H9 (cell line): ENCODE measurements at regions not wholly inside any gene's neighbourhood (a gene's known extent, or its start where the extent isn't known, plus 50 kb on each side); places are given as distances from the start of the nearest gene placed in this dataset.
A peak's percentile ranks its signal among the peaks of the same experiment; 100 is the strongest.

Experiments used
- DNase-seq: peaks from one replicate; pipeline ENCODE4 v3.0.0-alpha.2; 2017
- H2AFZ ChIP-seq: one replicate; pipeline ENCODE4 v1.6.1; 2013; ENCODE audit warnings: mild to moderate bottlenecking, low read length, control low read depth, moderate library complexity
- H2AK5ac ChIP-seq: 2 replicates; pipeline ENCODE4 v1.6.1; 2013; ENCODE audit warnings: low read length, control low read depth, mixed read lengths; ENCODE audit not compliant: insufficient read length
- H2BK120ac ChIP-seq: one replicate; pipeline ENCODE4 v1.6.1; 2013; ENCODE audit warnings: low read depth, mild to moderate bottlenecking, low read length, control low read depth, inconsistent platforms; ENCODE audit not compliant: poor library complexity, severe bottlenecking
- H2BK12ac ChIP-seq: 2 replicates; pipeline ENCODE4 v1.6.1; 2013; ENCODE audit warnings: low read length, control low read depth, mixed read lengths, low read depth; ENCODE audit not compliant: insufficient read length
- H2BK15ac ChIP-seq: 2 replicates; pipeline ENCODE4 v1.6.1; 2013; ENCODE audit warnings: low read depth, low read length, control low read depth
- H2BK20ac ChIP-seq: one replicate; pipeline ENCODE4 v1.6.1; 2013; ENCODE audit warnings: low read depth, mild to moderate bottlenecking, low read length, control low read depth, inconsistent platforms; ENCODE audit not compliant: poor library complexity, severe bottlenecking
- H2BK5ac ChIP-seq: 2 replicates; pipeline ENCODE4 v1.6.1; 2013; ENCODE audit warnings: low read length, control low read depth, mixed read lengths; ENCODE audit not compliant: insufficient read length
- H3K14ac ChIP-seq: 2 replicates; pipeline ENCODE4 v1.6.1; 2013; ENCODE audit warnings: low read length, control low read depth; ENCODE audit not compliant: insufficient read depth
- H3K18ac ChIP-seq: 2 replicates; pipeline ENCODE4 v1.6.1; 2013; ENCODE audit warnings: low read depth, mild to moderate bottlenecking, mixed read lengths, low read length, control low read depth; ENCODE audit not compliant: insufficient read length
- H3K23ac ChIP-seq: 2 replicates; pipeline ENCODE4 v1.6.1; 2013; ENCODE audit warnings: low read length, control low read depth, mixed read lengths, low read depth; ENCODE audit not compliant: insufficient read length
- H3K23me2 ChIP-seq: 2 replicates; pipeline ENCODE4 v1.6.1; 2013; ENCODE audit warnings: low read depth, mild to moderate bottlenecking, mixed read lengths, low read length, control low read depth; ENCODE audit not compliant: insufficient read length, poor library complexity, severe bottlenecking
- H3K27ac ChIP-seq: 2 replicates; pipeline ENCODE4 v1.5.1; 2013; ENCODE audit warnings: low read length, control low read depth, mixed read lengths, low read depth; ENCODE audit not compliant: insufficient read length
- H3K27me3 ChIP-seq: 2 replicates; pipeline ENCODE4 v1.6.1; 2013; ENCODE audit warnings: low read length, control low read depth, inconsistent platforms; ENCODE audit not compliant: insufficient read depth
- H3K4ac ChIP-seq: 2 replicates; pipeline ENCODE4 v1.6.1; 2013; ENCODE audit warnings: low read depth, mild to moderate bottlenecking, control low read depth, inconsistent platforms, low read length, moderate library complexity
- H3K4me1 ChIP-seq: 2 replicates; pipeline ENCODE4 v1.6.1; 2013; ENCODE audit warnings: low read length, control low read depth, inconsistent platforms; ENCODE audit not compliant: insufficient read depth
- H3K4me2 ChIP-seq: 2 replicates; pipeline ENCODE4 v1.6.1; 2013; ENCODE audit warnings: low read length, control low read depth, mixed read lengths; ENCODE audit not compliant: insufficient read length, insufficient read depth
- H3K56ac ChIP-seq: 2 replicates; pipeline ENCODE4 v1.6.1; 2013; ENCODE audit warnings: low read depth, mild to moderate bottlenecking, mixed read lengths, low read length, control low read depth; ENCODE audit not compliant: insufficient read length
- H3K79me1 ChIP-seq: 2 replicates; pipeline ENCODE4 v1.6.1; 2013; ENCODE audit warnings: low read depth, mild to moderate bottlenecking, moderate library complexity, low read length, control low read depth, inconsistent platforms; ENCODE audit not compliant: insufficient read depth, poor library complexity, severe bottlenecking
- H3K79me2 ChIP-seq: 2 replicates; pipeline ENCODE4 v1.6.1; 2013; ENCODE audit warnings: low read length, control low read depth, inconsistent platforms; ENCODE audit not compliant: insufficient read depth
- H3K9ac ChIP-seq: 2 replicates; pipeline ENCODE4 v1.6.1; 2013; ENCODE audit warnings: low read length, control low read depth, mixed read lengths; ENCODE audit not compliant: insufficient read length; ENCODE audit errors: extremely low read depth
- H3K9me3 ChIP-seq: one replicate; pipeline ENCODE4 v1.6.1; 2013; ENCODE audit warnings: low read depth, low read length, inconsistent platforms; ENCODE audit not compliant: control insufficient read depth
- H3T11ph ChIP-seq: one replicate; pipeline ENCODE4 v1.6.1; 2013; ENCODE audit warnings: mild to moderate bottlenecking, low read length, control low read depth, inconsistent platforms
- H4K20me1 ChIP-seq: one replicate; pipeline ENCODE4 v1.6.1; 2013; ENCODE audit not compliant: control insufficient read depth, insufficient read length, insufficient read depth
- H4K5ac ChIP-seq: 2 replicates; pipeline ENCODE4 v1.6.1; 2013; ENCODE audit warnings: low read depth, mild to moderate bottlenecking, mixed read lengths, low read length, control low read depth; ENCODE audit not compliant: insufficient read length
- H4K8ac ChIP-seq: replicated peaks from 2 replicates; pipeline ENCODE4 v1.6.1; 2013; ENCODE audit warnings: low read length, control low read depth, mixed read lengths, low read depth; ENCODE audit not compliant: insufficient read length
- H4K91ac ChIP-seq: 2 replicates; pipeline ENCODE4 v1.6.1; 2013; ENCODE audit warnings: low read depth, mild to moderate bottlenecking, moderate library complexity, mixed read lengths, low read length, control low read depth; ENCODE audit not compliant: insufficient read length
- H3K27ac Mint-ChIP-seq, 3 experiments: 2 replicates in 2 of 3; 3 replicates in 1 of 3; pipeline ENCODE4 v1.8.0; 2020 to 2021; ENCODE audit warnings: mixed read lengths in 3 of 3, mild to moderate bottlenecking in 1 of 3, moderate library complexity in 1 of 3
- H3K27me3 Mint-ChIP-seq: 2 replicates; pipeline ENCODE4 v1.8.0; 2021; ENCODE audit warnings: low read depth, mild to moderate bottlenecking, moderate library complexity, mixed read lengths
- H3K36me3 Mint-ChIP-seq, 3 experiments: 2 replicates in 2 of 3; 3 replicates in 1 of 3; pipeline ENCODE4 v1.8.0; 2020 to 2021; ENCODE audit warnings: low read depth in 3 of 3, mixed read lengths in 3 of 3; ENCODE audit not compliant: insufficient read depth in 1 of 3
- H3K4me1 Mint-ChIP-seq, 2 experiments: 2 replicates each; pipeline ENCODE4 v1.8.0; 2020; ENCODE audit warnings: mixed read lengths in 2 of 2
- H3K4me3 Mint-ChIP-seq, 2 experiments: 2 replicates in 1 of 2; 3 replicates in 1 of 2; pipeline ENCODE4 v1.8.0; 2020 to 2021; ENCODE audit warnings: mild to moderate bottlenecking in 2 of 2, mixed read lengths in 2 of 2, moderate library complexity in 1 of 2
- H3K9me3 Mint-ChIP-seq, 2 experiments: 2 replicates in 1 of 2; 3 replicates in 1 of 2; pipeline ENCODE4 v1.8.0; 2020; ENCODE audit warnings: mild to moderate bottlenecking in 2 of 2, mixed read lengths in 2 of 2, moderate library complexity in 1 of 2
- CTCF ChIP-seq: fragments of 200-600 bp; sonication (generic); conservative IDR thresholded peaks from 3 replicates; pipeline ENCODE4 v1.8.0; 2021; ENCODE audit warnings: antibody characterized with exemption, mild to moderate bottlenecking
- WGBS: extraction: QIAGEN DNeasy Blood & Tissue Kit; methylation state at CpG from one replicate; pipeline ENCODE4 v1.1.7; 2013; ENCODE audit warnings: missing lambda C conversion rate, low lambda C conversion rate, mixed read lengths; ENCODE audit not compliant: insufficient read length; ENCODE audit errors: extremely low coverage; 5-methylcytosine and 5-hydroxymethylcytosine counted together

- Histone ChIP-seq H4K91ac (no peak overlapping the region), H3K4me2 (no peak overlapping the region), H2AFZ (no peak overlapping the region)
These were observed 651.2 kb downstream of the SLITRK6 start for GRCh38 chr13:85148009-85148408.

More at GRCh38 chr13:85148009-85148408, 651.2 kb downstream of the SLITRK6 start:
- WGBS: no CpG with 5 or more reads among the region's 4 CpGs
- Histone ChIP-seq H3K9me3 (no peaks in the 10 kb centered on the region), H3K4me1 (no peaks in the 10 kb centered on the region), H3K4ac (no peak overlapping the region), H3K27me3 (no peaks in the 10 kb centered on the region), H3K56ac (no peak overlapping the region), H4K8ac (no peak overlapping the region), H3T11ph (no peak overlapping the region), H3K9ac (no peak overlapping the region), H2BK12ac (no peak overlapping the region), H2BK5ac (no peak overlapping the region), H3K23me2 (no peaks in the 10 kb centered on the region), H4K20me1 (no peaks in the 10 kb centered on the region), H2BK15ac (no peak overlapping the region), H2BK20ac (no peak overlapping the region), H3K79me2 (no peaks in the 10 kb centered on the region), H2BK120ac (no peak overlapping the region), H2AK5ac (no peak overlapping the region), H3K14ac (no peak overlapping the region), H3K79me1 (no peaks in the 10 kb centered on the region), H3K27ac (no peak overlapping the region), H4K5ac (no peak overlapping the region), H3K18ac (no peak overlapping the region), H3K23ac (no peak overlapping the region)
- Mint-ChIP-seq H3K36me3 (no peaks in the 10 kb centered on the region), H3K4me3 (no peak overlapping the region), H3K4me1 (peaks cover 3% of the 10 kb centered on the region in 2 experiments; a peak in 2 of 4 replicates), H3K27ac (0 out of 7 replicates have a peak overlapping the region, but pooled peaks of 1 of the 3 experiments have one; percentile 61), H3K27me3 (0 out of 2 replicates have a peak, but pooled peaks cover 2% of the 10 kb centered on the region), H3K9me3 (no peaks in the 10 kb centered on the region)
- no peak for DNase-seq
- no peak for TF ChIP-seq CTCF
